Hepatocyte (in vitro differentiated cells): ENCODE measurements at regions not wholly inside any gene's neighbourhood (a gene's known extent, or its start where the extent isn't known, plus 50 kb on each side); places are given as distances from the start of the nearest gene placed in this dataset.

Source experiments
- DNase-seq: peaks from one replicate; pipeline ENCODE4 v3.0.0-alpha.2; 2016; ENCODE audit warnings: low spot score
- H2AFZ ChIP-seq: fragments of 200-600 bp; sonication (generic); 2 replicates; pipeline ENCODE4 v1.6.0; 2016; ENCODE audit warnings: antibody characterized with exemption, mild to moderate bottlenecking
- H3K27ac ChIP-seq: fragments of 200-600 bp; sonication (generic); 2 replicates; pipeline ENCODE4 v1.5.1; 2016; ENCODE audit warnings: mild to moderate bottlenecking
- H3K27me3 ChIP-seq: fragments of 200-600 bp; sonication (generic); 2 replicates; pipeline ENCODE4 v1.6.1; 2016
- H3K36me3 ChIP-seq: fragments of 200-600 bp; sonication (generic); replicated peaks from 2 replicates; pipeline ENCODE4 v1.5.1; 2016; ENCODE audit warnings: low read depth; ENCODE audit not compliant: insufficient read depth
- H3K4me1 ChIP-seq: fragments of 200-600 bp; sonication (generic); 2 replicates; pipeline ENCODE4 v1.5.1; 2016; ENCODE audit warnings: mild to moderate bottlenecking, moderate library complexity; ENCODE audit not compliant: insufficient read depth
- H3K4me2 ChIP-seq: fragments of 200-600 bp; sonication (generic); 2 replicates; pipeline ENCODE4 v1.6.0; 2016
- H3K4me3 ChIP-seq: fragments of 200-600 bp; sonication (generic); 2 replicates; pipeline ENCODE4 v1.5.1; 2016; ENCODE audit warnings: mild to moderate bottlenecking
- H3K79me2 ChIP-seq: fragments of 200-600 bp; sonication (generic); 2 replicates; pipeline ENCODE4 v1.6.0; 2017; ENCODE audit warnings: mild to moderate bottlenecking
- H3K9me2 ChIP-seq: fragments of 200-600 bp; sonication (generic); replicated peaks from 2 replicates; pipeline ENCODE4 v1.6.0; 2017; ENCODE audit warnings: mild to moderate bottlenecking; ENCODE audit not compliant: insufficient read depth
- H3K9me3 ChIP-seq: fragments of 200-600 bp; sonication (generic); 2 replicates; pipeline ENCODE4 v1.5.1; 2016; ENCODE audit warnings: low read depth, mild to moderate bottlenecking
- H4K20me1 ChIP-seq: fragments of 200-600 bp; sonication (generic); 2 replicates; pipeline ENCODE4 v1.6.0; 2016; ENCODE audit warnings: mild to moderate bottlenecking; ENCODE audit not compliant: insufficient read depth, poor library complexity, severe bottlenecking
- CTCF ChIP-seq: fragments of 200-600 bp; sonication (generic); IDR thresholded peaks from 2 replicates; pipeline ENCODE4 v1.5.1; 2016; ENCODE audit warnings: antibody characterized with exemption, mild to moderate bottlenecking; ENCODE audit not compliant: poor library complexity
- EZH2 ChIP-seq: fragments of 200-600 bp; sonication (generic); IDR thresholded peaks from 2 replicates; pipeline ENCODE4 v1.6.1; 2016; ENCODE audit warnings: antibody characterized with exemption, mild to moderate bottlenecking, borderline replicate concordance
- EZH2phosphoT487 ChIP-seq: fragments of 200-600 bp; sonication (generic); IDR thresholded peaks from one replicate; pipeline ENCODE4 v1.6.1; 2018; ENCODE audit warnings: antibody characterized with exemption, mild to moderate bottlenecking, low read depth, moderate library complexity; ENCODE audit not compliant: unreplicated experiment, severe bottlenecking
- WGBS: methylation state at CpG from one replicate; pipeline ENCODE4 v1.1.6; 2016; ENCODE audit warnings: low lambda C conversion rate; ENCODE audit errors: missing lambda C conversion rate; 5-methylcytosine and 5-hydroxymethylcytosine counted together

GRCh38 chr15:94749811-94750617, 518.7 kb downstream of the MCTP2 start:
- Histone ChIP-seq H3K79me2 (no peaks in the 10 kb centered on the region), H3K9me2 (no peaks in the 10 kb centered on the region), H3K36me3 (no peaks in the 10 kb centered on the region), H3K9me3 (no peaks in the 10 kb centered on the region), H3K4me3 (no peak overlapping the region), H2AFZ (no peak overlapping the region), H3K4me2 (no peak overlapping the region), H4K20me1 (no peaks in the 10 kb centered on the region), H3K4me1 (no peaks in the 10 kb centered on the region), H3K27me3 (no peaks in the 10 kb centered on the region), H3K27ac (no peak overlapping the region)
- TF ChIP-seq EZH2, result no peak
- no peak for TF ChIP-seq EZH2phosphoT487
- no peak for TF ChIP-seq CTCF
- no peak for DNase-seq
- WGBS, result 89% methylated on average over 5 of the region's 5 CpGs

GRCh38 chr15:94760348-94760747, 529.0 kb downstream of the MCTP2 start:
- DNase-seq, result no peak
- H4K20me1 ChIP-seq, result no peaks in the 10 kb centered on the region
- no peaks in the 10 kb centered on the region for H3K79me2 ChIP-seq
- H3K27me3 ChIP-seq, result no peaks in the 10 kb centered on the region
- TF ChIP-seq EZH2phosphoT487, result no peak
- no peak for TF ChIP-seq EZH2
- no peak for TF ChIP-seq CTCF
- no peak overlapping the region for H2AFZ ChIP-seq
- 85% methylated on average over 2 of the region's 2 CpGs for WGBS
- H3K9me2 ChIP-seq, result no peaks in the 10 kb centered on the region
- no peak overlapping the region for H3K4me3 ChIP-seq
- no peaks in the 10 kb centered on the region for H3K36me3 ChIP-seq
- H3K9me3 ChIP-seq, result no peaks in the 10 kb centered on the region
- no peak overlapping the region for H3K27ac ChIP-seq
- no peaks in the 10 kb centered on the region for H3K4me1 ChIP-seq
- no peak overlapping the region for H3K4me2 ChIP-seq

- H2AFZ ChIP-seq, result no peak overlapping the region
- TF ChIP-seq CTCF, result no peak
- no peak for TF ChIP-seq EZH2
- TF ChIP-seq EZH2phosphoT487, result no peak
- no peaks in the 10 kb centered on the region for H3K4me1 ChIP-seq
- no peaks in the 10 kb centered on the region for H4K20me1 ChIP-seq
- H3K36me3 ChIP-seq, result no peaks in the 10 kb centered on the region
- no peak overlapping the region for H3K4me2 ChIP-seq
- no peaks in the 10 kb centered on the region for H3K79me2 ChIP-seq
- 63% methylated on average over 1 of the region's 1 CpG for WGBS
- no peaks in the 10 kb centered on the region for H3K9me3 ChIP-seq
- no peak overlapping the region for H3K4me3 ChIP-seq
- no peak for DNase-seq
- H3K9me2 ChIP-seq, result no peaks in the 10 kb centered on the region
- no peak overlapping the region for H3K27ac ChIP-seq
- no peaks in the 10 kb centered on the region for H3K27me3 ChIP-seq
Measured at GRCh38 chr15:94761574-94761973, 530.2 kb downstream of the MCTP2 start.
